ENCODE measurements at regions not wholly inside any gene's neighbourhood (a gene's known extent, or its start where the extent isn't known, plus 50 kb on each side); places are given as distances from the start of the nearest gene placed in this dataset.

DNA sequence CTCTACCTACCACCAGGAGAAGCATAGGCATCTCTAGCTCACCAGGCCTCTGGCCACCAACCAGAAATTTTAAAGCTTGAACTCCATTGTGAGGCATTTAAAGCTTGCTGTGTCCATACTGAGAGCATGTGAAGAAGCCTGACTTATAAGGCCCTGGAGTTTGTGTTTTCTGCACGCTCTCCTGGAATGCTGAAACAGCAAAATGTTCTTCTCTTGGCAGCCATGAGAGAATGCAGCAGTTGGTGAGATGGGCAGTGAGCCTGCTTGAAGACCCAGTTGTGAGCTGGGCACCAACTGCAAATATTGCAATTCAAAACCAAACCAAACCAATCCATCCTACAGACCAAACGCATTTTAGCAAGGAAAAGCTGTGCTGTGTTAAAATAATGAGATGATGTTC, 170.0 kb upstream of the IVNS1ABP start:
- no peak overlapping the region for H3K27ac ChIP-seq (ENCODE audit: low read length)
- no peak overlapping the region for H3K4me2 ChIP-seq (ENCODE audit: low read depth, low read length)
- H3K9me2 ChIP-seq (replicated peaks; ENCODE audit: insufficient read depth, low read length): no peaks in the 10 kb centered on the region
- no peaks in the 10 kb centered on the region for H3K27me3 ChIP-seq (replicated peaks; ENCODE audit: insufficient read depth, low read length)
- no peaks in the 10 kb centered on the region for H4K20me1 ChIP-seq (ENCODE audit: insufficient read depth, low read length)
- DNase-seq: no peak
- no peaks in the 10 kb centered on the region for H3F3A ChIP-seq (ENCODE audit: insufficient read depth, low read length)
- H3K36me3 ChIP-seq (replicated peaks; ENCODE audit: insufficient read depth, low read length): no peaks in the 10 kb centered on the region
- no peak overlapping the region for H3K4me3 ChIP-seq (ENCODE audit: low read length)
- no peak for TF ChIP-seq EZH2 (optimal IDR thresholded peaks at IDR 0.05; ENCODE audit: low read depth, low read length)
- TF ChIP-seq, protein P1, sequence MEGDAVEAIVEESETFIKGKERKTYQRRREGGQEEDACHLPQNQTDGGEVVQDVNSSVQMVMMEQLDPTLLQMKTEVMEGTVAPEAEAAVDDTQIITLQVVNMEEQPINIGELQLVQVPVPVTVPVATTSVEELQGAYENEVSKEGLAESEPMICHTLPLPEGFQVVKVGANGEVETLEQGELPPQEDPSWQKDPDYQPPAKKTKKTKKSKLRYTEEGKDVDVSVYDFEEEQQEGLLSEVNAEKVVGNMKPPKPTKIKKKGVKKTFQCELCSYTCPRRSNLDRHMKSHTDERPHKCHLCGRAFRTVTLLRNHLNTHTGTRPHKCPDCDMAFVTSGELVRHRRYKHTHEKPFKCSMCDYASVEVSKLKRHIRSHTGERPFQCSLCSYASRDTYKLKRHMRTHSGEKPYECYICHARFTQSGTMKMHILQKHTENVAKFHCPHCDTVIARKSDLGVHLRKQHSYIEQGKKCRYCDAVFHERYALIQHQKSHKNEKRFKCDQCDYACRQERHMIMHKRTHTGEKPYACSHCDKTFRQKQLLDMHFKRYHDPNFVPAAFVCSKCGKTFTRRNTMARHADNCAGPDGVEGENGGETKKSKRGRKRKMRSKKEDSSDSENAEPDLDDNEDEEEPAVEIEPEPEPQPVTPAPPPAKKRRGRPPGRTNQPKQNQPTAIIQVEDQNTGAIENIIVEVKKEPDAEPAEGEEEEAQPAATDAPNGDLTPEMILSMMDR (IDR thresholded peaks at IDR 0.05; ENCODE audit: low read length): no peak
- TF ChIP-seq EZH2phosphoT487 (IDR thresholded peaks at IDR 0.05; ENCODE audit: low read length): no peak
- no peak overlapping the region for H3K9ac ChIP-seq (ENCODE audit: low read length)
- no peaks in the 10 kb centered on the region for H3K79me2 ChIP-seq (ENCODE audit: low read length)
- H3K4me1 ChIP-seq (ENCODE audit: low read length): no peaks in the 10 kb centered on the region
- H2AFZ ChIP-seq (ENCODE audit: low read length): no peak overlapping the region
- no peaks in the 10 kb centered on the region for H3K9me3 ChIP-seq (replicated peaks; ENCODE audit: insufficient read depth, low read length)

DNA sequence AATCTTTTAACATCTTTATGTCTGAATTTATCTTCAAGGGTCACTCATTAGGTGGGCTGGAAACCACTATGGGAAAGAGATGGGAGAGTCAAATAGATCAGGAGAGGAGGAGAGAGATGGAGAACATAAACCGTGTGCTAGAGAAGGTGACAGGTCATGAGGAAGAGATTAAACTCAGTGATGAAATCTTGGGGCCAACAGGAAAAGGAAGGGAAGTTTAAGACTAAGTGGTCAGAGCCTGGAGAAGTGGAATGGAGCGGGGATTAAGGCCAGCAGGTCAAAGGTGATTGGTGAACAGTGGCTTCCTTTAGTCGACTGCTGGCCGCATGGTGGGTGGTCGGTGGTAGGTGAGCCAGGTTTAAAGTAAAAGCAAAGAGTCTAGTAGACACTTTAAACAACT, 169.3 kb upstream of the IVNS1ABP start:
- Histone ChIP-seq H3K79me2 (ENCODE audit: low read length) (no peaks in the 10 kb centered on the region), H3K9me3 (replicated peaks; ENCODE audit: insufficient read depth, low read length) (no peaks in the 10 kb centered on the region), H3K4me3 (ENCODE audit: low read length) (no peak overlapping the region), H3F3A (ENCODE audit: insufficient read depth, low read length) (no peaks in the 10 kb centered on the region), H3K9ac (ENCODE audit: low read length) (no peak overlapping the region), H3K27ac (ENCODE audit: low read length) (no peak overlapping the region), H3K4me2 (ENCODE audit: low read depth, low read length) (no peak overlapping the region), H4K20me1 (ENCODE audit: insufficient read depth, low read length) (no peaks in the 10 kb centered on the region), H3K36me3 (replicated peaks; ENCODE audit: insufficient read depth, low read length) (no peaks in the 10 kb centered on the region), H3K27me3 (replicated peaks; ENCODE audit: insufficient read depth, low read length) (no peaks in the 10 kb centered on the region), H3K9me2 (replicated peaks; ENCODE audit: insufficient read depth, low read length) (no peaks in the 10 kb centered on the region), H3K4me1 (ENCODE audit: low read length) (no peaks in the 10 kb centered on the region), H2AFZ (ENCODE audit: low read length) (no peak overlapping the region)
- TF ChIP-seq EZH2 (optimal IDR thresholded peaks at IDR 0.05; ENCODE audit: low read depth, low read length) (no peak), EZH2phosphoT487 (IDR thresholded peaks at IDR 0.05; ENCODE audit: low read length) (no peak)
- TF ChIP-seq, protein P1 (IDR thresholded peaks at IDR 0.05; ENCODE audit: low read length): no peak
- DNase-seq: no peak

DNA sequence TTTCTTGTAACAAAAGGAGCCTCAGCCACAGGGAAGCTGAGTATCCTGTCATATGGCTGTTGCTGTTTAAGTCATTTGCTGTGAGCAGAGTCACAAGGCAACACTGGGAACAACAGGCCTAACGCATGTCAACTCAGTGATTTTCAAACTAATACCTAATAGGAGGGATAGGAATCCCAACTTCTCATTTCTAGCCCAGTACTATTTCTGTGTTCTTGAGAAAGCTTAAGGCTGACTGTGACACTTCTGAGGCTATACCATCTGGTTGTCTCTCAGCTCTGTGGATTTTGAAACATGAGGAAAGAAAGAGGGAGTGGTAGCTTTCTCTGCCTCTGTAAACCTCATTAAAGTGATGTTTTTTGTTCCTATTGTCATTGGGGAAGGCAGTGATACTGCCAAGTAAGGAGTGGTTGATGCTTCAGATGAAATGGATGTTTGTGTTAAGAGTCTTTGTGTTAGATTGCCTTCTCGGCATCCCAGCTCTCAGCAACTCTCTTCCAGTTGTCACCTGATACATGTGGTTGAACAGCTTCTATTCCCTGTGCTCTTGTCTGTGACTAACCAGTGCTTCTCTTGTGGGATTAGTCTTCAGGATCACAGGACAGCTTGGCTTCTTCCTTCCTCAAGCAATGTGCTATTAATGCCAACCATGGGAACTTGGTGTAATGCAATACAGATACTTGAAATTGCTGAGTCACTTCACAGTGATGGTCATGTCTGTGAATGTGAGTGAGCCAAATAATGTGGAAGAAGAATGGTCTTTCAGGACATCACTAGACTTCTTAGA, 166.8 kb upstream of the IVNS1ABP start:
- Histone ChIP-seq H2AFZ (ENCODE audit: low read length) (no peak overlapping the region), H3K27me3 (replicated peaks; ENCODE audit: insufficient read depth, low read length) (no peaks in the 10 kb centered on the region), H3K4me3 (ENCODE audit: low read length) (no peak overlapping the region), H3F3A (ENCODE audit: insufficient read depth, low read length) (no peaks in the 10 kb centered on the region), H3K9me3 (replicated peaks; ENCODE audit: insufficient read depth, low read length) (no peaks in the 10 kb centered on the region), H3K79me2 (ENCODE audit: low read length) (no peaks in the 10 kb centered on the region), H3K36me3 (replicated peaks; ENCODE audit: insufficient read depth, low read length) (no peaks in the 10 kb centered on the region), H3K4me1 (ENCODE audit: low read length) (no peaks in the 10 kb centered on the region), H3K9ac (ENCODE audit: low read length) (no peak overlapping the region), H3K4me2 (ENCODE audit: low read depth, low read length) (no peak overlapping the region), H3K27ac (ENCODE audit: low read length) (no peak overlapping the region), H4K20me1 (ENCODE audit: insufficient read depth, low read length) (no peaks in the 10 kb centered on the region), H3K9me2 (replicated peaks; ENCODE audit: insufficient read depth, low read length) (no peaks in the 10 kb centered on the region)
- DNase-seq: no peak
- TF ChIP-seq EZH2phosphoT487 (IDR thresholded peaks at IDR 0.05; ENCODE audit: low read length): no peak
- TF ChIP-seq EZH2 (optimal IDR thresholded peaks at IDR 0.05; ENCODE audit: low read depth, low read length): no peak
- TF ChIP-seq, protein P1 (IDR thresholded peaks at IDR 0.05; ENCODE audit: low read length): no peak
